Naive B cell (primary cell): ENCODE measurements at regions not wholly inside any gene's neighbourhood (a gene's known extent, or its start where the extent isn't known, plus 50 kb on each side); places are given as distances from the start of the nearest gene placed in this dataset.

Source experiments
- ATAC-seq, 2 donors: fragments of 150-1000 bp; cut with Tn5 transposase; 2 replicates each; pipeline ENCODE4 v1.10.0; 2021; ENCODE audit warnings: low read depth in 2 of 2, mild to moderate bottlenecking in 2 of 2, moderate library complexity in 2 of 2
- DNase-seq: peaks from one replicate; pipeline ENCODE4 v3.0.0; 2022
- H3K27ac Mint-ChIP-seq, 6 donors: one replicate each; pipeline ENCODE4 v1.8.0; 2020 to 2022; ENCODE audit warnings: mild to moderate bottlenecking in 6 of 6, mixed read lengths in 6 of 6, moderate library complexity in 5 of 6, inconsistent platforms in 2 of 6
- H3K27me3 Mint-ChIP-seq, 3 donors: one replicate each; pipeline ENCODE4 v1.8.0; 2021 to 2022; ENCODE audit warnings: mixed read lengths in 3 of 3, mild to moderate bottlenecking in 1 of 3
- H3K36me3 Mint-ChIP-seq, 2 donors: one replicate each; pipeline ENCODE4 v1.8.0; 2020 to 2022; ENCODE audit warnings: mixed read lengths in 2 of 2, inconsistent platforms in 1 of 2, mild to moderate bottlenecking in 1 of 2
- H3K4me1 Mint-ChIP-seq, 3 donors: one replicate each; pipeline ENCODE4 v1.8.0; 2020 to 2022; ENCODE audit warnings: mixed read lengths in 3 of 3, inconsistent platforms in 1 of 3, mild to moderate bottlenecking in 1 of 3, moderate library complexity in 1 of 3
- H3K4me3 Mint-ChIP-seq, 8 donors: one replicate each; pipeline ENCODE4 v1.8.0; 2020 to 2022; ENCODE audit warnings: mild to moderate bottlenecking in 8 of 8, mixed read lengths in 8 of 8, moderate library complexity in 8 of 8, inconsistent platforms in 2 of 8
- H3K9me3 Mint-ChIP-seq, 7 donors: one replicate each; pipeline ENCODE4 v1.8.0; 2020 to 2022; ENCODE audit warnings: mixed read lengths in 7 of 7, mild to moderate bottlenecking in 5 of 7, inconsistent platforms in 2 of 7, moderate library complexity in 1 of 7

DNA sequence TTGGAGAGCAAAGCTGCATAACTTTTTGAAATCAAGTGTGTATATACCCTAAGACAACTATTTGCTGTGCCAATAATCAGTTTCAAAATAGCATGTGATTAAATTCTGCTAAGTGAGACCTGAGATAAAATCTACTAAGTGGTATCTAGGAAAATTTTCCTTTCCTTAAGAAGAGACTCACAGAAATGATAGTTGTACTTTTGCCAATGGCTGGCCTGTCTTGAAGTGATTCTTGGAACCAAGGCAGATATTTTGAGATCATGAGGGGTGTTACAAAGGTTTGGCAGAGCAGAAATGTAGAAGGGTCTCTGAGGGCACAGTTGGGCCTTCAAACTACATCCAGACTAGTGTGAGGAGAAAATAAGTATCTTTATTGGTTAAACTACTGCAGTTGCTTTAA, 902.6 kb upstream of the TENM4 start:
- Mint-ChIP-seq H3K4me3 (no peak overlapping the region), H3K4me1 (no peaks in the 10 kb centered on the region), H3K36me3 (no peaks in the 10 kb centered on the region), H3K27me3 (no peaks in the 10 kb centered on the region), H3K27ac (no peak overlapping the region), H3K9me3 (peaks cover 0 to 5% (median 4%) of the 10 kb centered on the region in 7 donors)
- DNase-seq, result no peak
- no peak for ATAC-seq

DNA sequence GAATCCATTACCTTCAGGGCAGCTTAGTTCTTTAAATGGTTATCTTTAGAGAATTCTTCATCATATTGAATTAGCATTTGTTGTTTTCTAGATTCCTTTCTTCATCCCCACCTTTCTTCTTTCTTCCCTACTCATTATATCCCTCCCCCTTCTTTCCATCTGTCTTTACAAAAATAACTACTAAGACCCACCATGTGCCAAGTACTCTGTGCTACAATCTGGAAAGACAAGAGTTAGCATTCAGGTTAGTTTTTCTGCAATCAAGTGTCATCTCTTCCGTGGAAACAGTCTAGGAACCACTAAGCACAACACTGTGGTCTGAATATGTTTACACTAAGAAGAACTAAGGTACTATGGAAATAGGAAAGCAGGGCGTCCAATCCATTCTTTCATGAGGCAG, 897.4 kb upstream of the TENM4 start:
- Mint-ChIP-seq H3K27ac (peak overlapping the region in 1 of 6 donors; percentile 22), H3K9me3 (peaks cover 0 to 15% (median 5%) of the 10 kb centered on the region in 7 donors), H3K4me3 (no peak overlapping the region), H3K36me3 (no peaks in the 10 kb centered on the region), H3K4me1 (no peaks in the 10 kb centered on the region), H3K27me3 (no peaks in the 10 kb centered on the region)
- ATAC-seq (no peak), DNase-seq (no peak)

DNA sequence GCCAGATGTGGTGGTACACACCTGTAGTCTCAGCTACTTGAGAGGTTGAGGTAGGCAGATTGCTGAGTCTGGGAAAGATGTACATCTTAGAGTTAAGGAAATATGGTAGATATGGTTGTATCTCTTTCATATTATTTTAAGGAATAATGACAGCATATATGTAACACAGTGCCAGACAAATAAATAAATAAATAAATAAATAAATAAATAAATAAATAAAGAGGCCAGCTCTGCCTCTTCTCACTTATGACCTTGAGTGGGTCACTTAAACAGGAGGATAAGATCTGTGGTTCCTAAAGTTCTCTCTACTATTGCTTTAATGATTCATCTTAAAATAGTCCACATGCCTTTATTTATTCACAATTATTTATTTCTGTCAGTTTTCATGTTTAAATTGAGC, 890.9 kb upstream of the TENM4 start:
- ATAC-seq (no peak), DNase-seq (no peak)
- H3K27me3 Mint-ChIP-seq, result no peaks in the 10 kb centered on the region
- no peaks in the 10 kb centered on the region for H3K4me1 Mint-ChIP-seq
- no peak overlapping the region for H3K27ac Mint-ChIP-seq
- no peaks in the 10 kb centered on the region for H3K36me3 Mint-ChIP-seq
- no peak overlapping the region for H3K4me3 Mint-ChIP-seq
- peaks cover 0 to 9% (median 0%) of the 10 kb centered on the region in 7 donors for H3K9me3 Mint-ChIP-seq

DNA sequence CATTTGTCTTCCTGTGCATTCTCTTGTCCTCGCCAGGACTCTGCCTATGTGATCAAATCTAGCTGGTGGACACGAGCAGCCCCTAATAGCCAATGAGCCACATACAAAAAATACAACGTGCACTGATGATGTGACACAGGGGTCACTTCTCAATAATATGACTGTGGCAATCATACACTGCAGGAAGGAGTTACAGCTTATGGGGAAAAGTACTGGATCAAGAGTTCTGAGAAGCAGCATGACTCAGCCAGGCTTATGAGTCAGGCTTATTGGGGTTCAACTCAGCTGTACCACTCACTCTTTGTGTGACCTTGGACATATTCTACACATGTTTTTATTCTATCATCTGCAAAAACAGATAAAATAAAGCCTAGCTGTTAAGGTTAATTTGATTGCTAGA, 889.4 kb upstream of the TENM4 start:
- Mint-ChIP-seq H3K27me3 (no peaks in the 10 kb centered on the region), H3K27ac (no peak overlapping the region), H3K36me3 (no peaks in the 10 kb centered on the region), H3K4me3 (no peak overlapping the region), H3K9me3 (peaks cover 0 to 13% (median 4%) of the 10 kb centered on the region in 7 donors), H3K4me1 (no peaks in the 10 kb centered on the region)
- DNase-seq (no peak), ATAC-seq (no peak)

DNA sequence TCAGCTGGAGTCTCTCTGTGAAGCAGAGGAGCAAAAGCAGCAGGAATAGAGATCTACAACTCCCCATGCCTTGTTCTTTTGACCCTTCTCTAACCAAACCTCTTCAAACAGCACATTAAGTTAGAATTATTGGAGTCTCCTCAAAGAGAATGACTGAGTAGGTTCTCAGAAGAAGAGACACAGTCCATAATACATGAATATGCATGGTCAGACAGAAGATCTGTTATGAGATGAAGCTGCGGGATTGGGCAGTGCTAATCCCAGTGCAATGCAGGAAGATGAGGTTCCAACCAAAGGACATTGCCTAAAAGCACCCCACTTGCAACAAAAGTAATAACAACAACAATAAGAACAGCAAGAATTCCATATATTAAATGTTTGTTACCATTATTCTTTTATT, 887.9 kb upstream of the TENM4 start:
- H3K27ac Mint-ChIP-seq, result peak overlapping the region in 1 of 6 donors; percentile 39
- H3K4me3 Mint-ChIP-seq, result no peak overlapping the region

DNA sequence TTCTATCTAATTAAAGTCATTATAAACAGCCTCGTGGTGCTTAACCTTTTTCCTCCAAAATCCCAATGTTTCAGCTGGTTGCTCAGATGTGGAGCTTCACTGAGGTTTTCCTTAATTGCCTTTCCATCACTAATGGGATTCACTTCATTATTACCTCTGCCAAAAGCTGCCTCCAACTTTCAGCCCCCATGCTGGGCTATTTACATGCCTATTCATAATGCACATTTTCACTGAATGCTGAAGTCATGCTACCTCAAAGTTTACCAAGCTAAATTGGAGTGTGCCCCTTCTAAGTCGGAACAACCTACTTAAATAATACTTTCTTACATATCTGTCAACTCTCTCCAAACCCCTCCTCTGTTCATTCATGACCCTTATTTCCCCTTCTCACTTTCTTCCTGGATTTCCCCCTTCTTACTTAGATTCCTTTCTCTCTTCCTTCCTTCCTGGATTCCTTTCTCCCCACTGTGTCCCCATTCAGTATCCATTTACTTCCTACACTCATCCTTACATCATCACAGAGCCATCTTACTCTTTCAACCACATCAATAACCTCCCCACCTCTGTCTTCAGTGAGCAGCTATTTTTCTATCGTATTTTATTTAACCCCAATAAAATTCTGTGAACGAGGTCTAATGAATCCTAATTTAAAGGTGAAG, 887.3 kb upstream of the TENM4 start:
- H3K27ac Mint-ChIP-seq, result no peak overlapping the region
- DNase-seq, result no peak
- H3K4me3 Mint-ChIP-seq, result no peak overlapping the region
- H3K36me3 Mint-ChIP-seq, result no peaks in the 10 kb centered on the region
- H3K4me1 Mint-ChIP-seq, result no peaks in the 10 kb centered on the region
- no peaks in the 10 kb centered on the region for H3K27me3 Mint-ChIP-seq
- ATAC-seq, result no peak
- H3K9me3 Mint-ChIP-seq, result peaks cover 0 to 11% (median 4%) of the 10 kb centered on the region in 7 donors

More for the DNA sequence above, 887.9 kb upstream of the TENM4 start:
- ATAC-seq, result no peak
- no peaks in the 10 kb centered on the region for H3K27me3 Mint-ChIP-seq
- no peaks in the 10 kb centered on the region for H3K4me1 Mint-ChIP-seq
- peaks cover 0 to 15% (median 4%) of the 10 kb centered on the region in 7 donors for H3K9me3 Mint-ChIP-seq
- H3K36me3 Mint-ChIP-seq, result no peaks in the 10 kb centered on the region
- no peak for DNase-seq

DNA sequence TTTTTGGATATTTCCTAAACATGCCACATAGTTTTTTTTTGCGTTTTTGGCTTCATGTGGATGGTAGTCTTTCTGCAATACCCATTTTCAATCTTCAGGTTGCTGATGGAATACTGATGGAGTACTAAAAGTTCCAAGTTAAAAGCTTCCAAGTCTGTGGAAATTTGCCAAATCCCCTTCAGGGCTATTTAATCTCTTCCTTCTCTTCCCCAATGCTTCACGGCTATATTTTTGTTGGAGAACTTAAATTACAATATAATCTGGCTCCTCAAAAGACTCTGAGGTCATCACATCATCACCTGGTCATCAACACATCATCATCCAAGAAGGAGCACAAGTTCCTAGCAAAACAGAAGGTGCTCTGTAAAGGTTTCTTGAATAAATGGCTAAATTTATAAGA, 881.0 kb upstream of the TENM4 start:
- no peak for ATAC-seq
- no peaks in the 10 kb centered on the region for H3K4me1 Mint-ChIP-seq
- H3K27ac Mint-ChIP-seq, result no peak overlapping the region
- peaks cover 0 to 10% (median 0%) of the 10 kb centered on the region in 7 donors for H3K9me3 Mint-ChIP-seq
- no peaks in the 10 kb centered on the region for H3K27me3 Mint-ChIP-seq
- no peaks in the 10 kb centered on the region for H3K36me3 Mint-ChIP-seq
- H3K4me3 Mint-ChIP-seq, result no peak overlapping the region
- no peak for DNase-seq

DNA sequence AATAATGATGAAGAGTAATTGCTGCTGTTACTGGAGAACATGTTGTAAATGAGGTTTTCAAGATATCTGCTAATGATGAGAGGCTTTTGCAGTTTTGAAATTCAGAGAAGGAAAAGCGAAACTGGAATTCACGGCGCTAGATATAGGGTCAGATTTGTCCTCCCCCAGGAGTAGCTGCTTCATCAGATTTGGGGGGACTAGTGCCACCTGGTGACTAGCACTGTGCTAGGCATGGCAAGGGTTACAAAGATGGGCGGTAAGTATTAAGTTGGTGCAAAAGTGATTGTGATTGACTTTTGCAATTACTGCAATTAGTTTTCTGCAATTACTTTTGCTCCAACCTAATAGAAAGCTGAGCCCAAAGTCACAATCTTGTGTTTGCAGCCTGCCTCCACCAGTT, 879.9 kb upstream of the TENM4 start:
- Mint-ChIP-seq H3K9me3 (peaks cover 0 to 10% (median 0%) of the 10 kb centered on the region in 7 donors), H3K27ac (no peak overlapping the region), H3K27me3 (no peaks in the 10 kb centered on the region), H3K4me3 (no peak overlapping the region), H3K36me3 (no peaks in the 10 kb centered on the region), H3K4me1 (no peaks in the 10 kb centered on the region)
- no peak for DNase-seq
- ATAC-seq, result no peak

DNA sequence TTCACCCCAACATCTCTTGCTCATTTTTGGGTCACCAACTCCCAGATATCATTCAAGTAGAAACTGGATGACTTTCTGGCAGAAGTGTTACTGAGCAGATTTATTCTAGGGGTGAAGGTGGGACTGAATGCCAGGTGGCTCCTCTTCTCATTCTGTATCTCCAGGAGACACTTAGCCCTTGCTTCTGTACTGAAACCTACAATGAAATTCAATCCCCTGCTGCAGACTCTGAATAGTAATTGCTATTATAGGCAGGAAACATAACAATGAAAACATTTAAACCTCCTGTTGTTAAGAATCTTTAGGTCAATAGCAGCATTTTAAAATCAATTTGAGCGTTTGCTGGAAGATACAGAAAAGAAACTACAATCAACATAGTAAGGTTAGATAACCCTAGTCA, 879.4 kb upstream of the TENM4 start:
- Mint-ChIP-seq H3K27ac (no peak overlapping the region), H3K36me3 (no peaks in the 10 kb centered on the region)
- ATAC-seq, result no peak

DNA sequence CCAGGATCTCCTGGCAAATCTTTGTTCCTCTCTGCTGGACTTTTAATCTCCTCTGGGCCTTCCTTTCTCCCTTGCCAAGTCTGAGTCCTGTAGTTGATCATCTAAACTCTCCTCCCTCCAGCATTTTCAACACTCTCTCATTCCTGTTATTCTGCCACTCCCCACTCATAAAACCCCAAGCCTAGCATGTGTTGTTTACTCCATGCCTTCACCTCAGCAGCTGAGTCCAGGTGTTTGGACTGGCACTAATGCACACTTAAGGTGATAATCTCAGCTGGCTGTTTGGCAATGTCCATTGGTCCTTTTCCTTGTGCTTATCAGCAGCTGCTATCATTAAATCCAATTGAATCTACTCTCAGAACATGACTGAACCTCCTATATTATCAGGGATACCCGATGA, 876.8 kb upstream of the TENM4 start:
- no peak for ATAC-seq

More for the DNA sequence above, 879.4 kb upstream of the TENM4 start:
- no peaks in the 10 kb centered on the region for H3K4me1 Mint-ChIP-seq
- peaks cover 0 to 7% (median 0%) of the 10 kb centered on the region in 7 donors for H3K9me3 Mint-ChIP-seq
- DNase-seq, result no peak
- no peak overlapping the region for H3K4me3 Mint-ChIP-seq
- no peaks in the 10 kb centered on the region for H3K27me3 Mint-ChIP-seq

DNA sequence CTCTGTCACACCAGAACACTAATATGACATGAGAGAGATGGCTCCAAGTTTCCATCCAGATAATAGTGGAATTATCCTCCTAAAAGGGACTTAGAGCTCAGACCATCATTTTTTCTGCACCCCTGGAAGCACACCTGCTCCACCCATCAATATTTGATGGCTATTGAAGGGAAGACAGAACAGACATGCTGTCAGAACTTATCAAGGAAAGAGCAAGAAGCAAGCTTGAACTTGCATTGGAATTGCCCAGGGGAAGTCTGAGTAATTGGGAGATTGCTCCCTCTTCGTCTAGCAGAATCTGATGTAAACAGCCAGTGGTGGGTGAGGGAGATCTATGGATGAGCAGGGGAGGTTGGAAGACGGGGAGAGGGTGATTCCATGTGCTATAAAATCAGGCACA, 874.4 kb upstream of the TENM4 start:
- ATAC-seq, result no peak
- Mint-ChIP-seq H3K27ac (no peak overlapping the region), H3K4me3 (no peak overlapping the region), H3K4me1 (no peaks in the 10 kb centered on the region), H3K9me3 (peaks cover 0 to 6% (median 0%) of the 10 kb centered on the region in 7 donors), H3K27me3 (no peaks in the 10 kb centered on the region), H3K36me3 (no peaks in the 10 kb centered on the region)
- DNase-seq, result no peak

More for the DNA sequence above, 876.8 kb upstream of the TENM4 start:
- no peaks in the 10 kb centered on the region for H3K4me1 Mint-ChIP-seq
- no peak overlapping the region for H3K27ac Mint-ChIP-seq
- peaks cover 0 to 6% (median 0%) of the 10 kb centered on the region in 7 donors for H3K9me3 Mint-ChIP-seq
- no peaks in the 10 kb centered on the region for H3K27me3 Mint-ChIP-seq
- DNase-seq, result no peak
- H3K4me3 Mint-ChIP-seq, result peak overlapping the region in 1 of 8 donors; percentile 36
- no peaks in the 10 kb centered on the region for H3K36me3 Mint-ChIP-seq

DNA sequence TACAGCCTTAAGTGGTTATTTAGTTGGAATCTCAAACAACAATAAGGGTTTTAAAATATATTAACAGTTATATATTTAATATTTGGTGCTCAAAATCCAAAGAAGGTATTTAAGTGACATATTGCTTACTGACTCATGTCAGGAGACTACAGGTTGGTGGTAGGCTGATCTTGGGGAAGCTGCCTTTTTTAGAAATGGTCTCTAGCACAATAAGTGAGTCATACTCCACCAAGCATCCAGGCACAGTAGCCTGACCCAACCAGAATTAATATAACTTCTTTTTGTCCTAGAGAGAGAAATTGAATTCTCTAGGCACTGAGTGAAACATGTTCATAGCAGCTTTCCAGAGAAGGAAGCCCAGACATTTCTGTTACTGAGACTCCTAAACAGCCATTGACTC, 868.5 kb upstream of the TENM4 start:
- ATAC-seq, result no peak
- no peaks in the 10 kb centered on the region for H3K4me1 Mint-ChIP-seq
- H3K27ac Mint-ChIP-seq, result no peak overlapping the region
- no peaks in the 10 kb centered on the region for H3K27me3 Mint-ChIP-seq
- H3K9me3 Mint-ChIP-seq, result peaks cover 0 to 18% (median 10%) of the 10 kb centered on the region in 7 donors
- H3K4me3 Mint-ChIP-seq, result no peak overlapping the region
- DNase-seq, result no peak
- H3K36me3 Mint-ChIP-seq, result no peaks in the 10 kb centered on the region

DNA sequence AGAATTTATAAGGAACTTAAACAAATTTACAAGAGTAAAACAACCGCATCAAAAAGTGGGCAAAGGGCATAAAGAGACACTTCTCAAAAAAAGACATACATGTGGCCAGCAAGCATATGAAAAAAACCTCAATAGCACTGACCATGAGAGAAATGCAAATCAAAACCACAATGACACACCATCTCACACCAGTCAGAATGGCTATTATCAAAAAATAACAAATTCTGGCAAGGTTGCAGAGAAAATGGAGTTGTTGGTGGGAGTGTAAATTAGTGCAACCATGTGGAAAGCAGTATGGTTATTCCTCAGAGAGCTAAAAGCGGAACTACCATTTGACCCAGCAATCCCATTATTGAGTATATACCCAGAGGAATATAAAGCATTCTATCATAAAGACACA, 866.8 kb upstream of the TENM4 start:
- no peaks in the 10 kb centered on the region for H3K36me3 Mint-ChIP-seq
- no peak for DNase-seq
- H3K4me3 Mint-ChIP-seq, result no peak overlapping the region
- no peak for ATAC-seq
- H3K27me3 Mint-ChIP-seq, result no peaks in the 10 kb centered on the region
- H3K9me3 Mint-ChIP-seq, result peaks cover 7 to 29% (median 15%) of the 10 kb centered on the region in 7 donors
- H3K4me1 Mint-ChIP-seq, result no peaks in the 10 kb centered on the region
- no peak overlapping the region for H3K27ac Mint-ChIP-seq

DNA sequence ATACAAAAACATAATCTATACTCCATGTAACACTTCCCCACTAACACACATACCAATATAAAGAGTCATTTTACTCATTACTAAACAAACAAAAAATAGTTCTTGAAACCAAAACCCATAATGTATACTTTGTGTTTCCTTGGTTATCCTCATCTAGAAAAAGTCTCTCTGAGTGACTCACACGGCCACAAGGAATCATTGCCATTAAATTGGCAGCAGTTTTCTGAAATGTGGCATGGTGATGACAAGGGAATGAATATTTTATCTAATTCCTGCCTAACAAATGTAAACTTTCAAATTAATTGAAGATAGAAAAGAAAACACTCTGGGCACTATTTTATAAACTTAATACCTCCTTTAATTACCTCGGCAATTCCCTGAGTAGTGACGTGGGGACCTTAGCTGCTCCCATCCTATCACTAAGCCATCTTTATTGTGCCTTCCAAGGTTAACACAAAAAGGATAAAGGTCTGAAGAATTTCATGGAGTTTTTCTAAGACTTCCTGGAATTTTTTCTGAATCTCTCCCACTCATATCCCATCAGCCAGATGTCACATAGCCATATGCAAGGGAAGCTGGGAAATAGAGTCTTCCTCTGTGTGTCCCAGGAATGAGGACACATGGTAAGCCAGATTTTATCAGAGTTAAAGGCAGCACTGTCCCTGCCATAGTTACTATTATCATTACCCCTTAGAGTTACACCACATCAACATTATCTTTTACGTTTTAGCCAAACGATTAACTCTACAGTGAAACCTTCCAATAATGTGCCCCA, 857.2 kb upstream of the TENM4 start:
- DNase-seq (no peak), ATAC-seq (no peak)
- H3K36me3 Mint-ChIP-seq, result no peaks in the 10 kb centered on the region
- H3K27me3 Mint-ChIP-seq, result no peaks in the 10 kb centered on the region
- H3K4me1 Mint-ChIP-seq, result no peaks in the 10 kb centered on the region
- H3K9me3 Mint-ChIP-seq, result peaks cover 0 to 10% (median 6%) of the 10 kb centered on the region in 7 donors
- no peak overlapping the region for H3K4me3 Mint-ChIP-seq
- no peak overlapping the region for H3K27ac Mint-ChIP-seq
